Endodermal cell (in vitro differentiated cells): ENCODE measurements at regions not wholly inside any gene's neighbourhood (a gene's known extent, or its start where the extent isn't known, plus 50 kb on each side); places are given as distances from the start of the nearest gene placed in this dataset.

Source experiments
- DNase-seq: peaks from one replicate; pipeline ENCODE4 v3.0.0-alpha.2; 2017
- H3K27ac ChIP-seq: 2 replicates; pipeline ENCODE4 v1.5.1; 2013; ENCODE audit warnings: mild to moderate bottlenecking, low read depth, low read length, moderate library complexity
- H3K27me3 ChIP-seq: 2 replicates; pipeline ENCODE4 v1.6.1; 2013; ENCODE audit warnings: mild to moderate bottlenecking, low read length, moderate library complexity; ENCODE audit not compliant: insufficient read depth, control insufficient read depth, poor library complexity, severe bottlenecking
- H3K36me3 ChIP-seq: 2 replicates; pipeline ENCODE4 v1.7.0; 2013; ENCODE audit warnings: mild to moderate bottlenecking, low read length, moderate library complexity; ENCODE audit not compliant: control insufficient read depth, insufficient read depth
- H3K4me1 ChIP-seq: one replicate; pipeline ENCODE4 v1.7.0; 2013; ENCODE audit warnings: low read length; ENCODE audit not compliant: control insufficient read depth, insufficient read depth
- H3K4me3 ChIP-seq: 2 replicates; pipeline ENCODE4 v1.5.1; 2013; ENCODE audit warnings: mild to moderate bottlenecking, low read length, moderate library complexity
- H3K9ac ChIP-seq: 2 replicates; pipeline ENCODE4 v1.6.1; 2013; ENCODE audit warnings: mild to moderate bottlenecking, low read length, moderate library complexity; ENCODE audit not compliant: poor library complexity, severe bottlenecking; ENCODE audit errors: extremely low read depth
- H3K9me3 ChIP-seq: 2 replicates; pipeline ENCODE4 v1.6.1; 2013; ENCODE audit warnings: mild to moderate bottlenecking, low read length, moderate library complexity; ENCODE audit not compliant: control insufficient read depth
- H3K27ac Mint-ChIP-seq: 2 replicates; pipeline ENCODE4 v1.8.0; 2020; ENCODE audit warnings: mixed read lengths
- H3K27me3 Mint-ChIP-seq: 2 replicates; pipeline ENCODE4 v1.8.0; 2021; ENCODE audit warnings: mild to moderate bottlenecking, mixed read lengths; ENCODE audit not compliant: insufficient read depth
- H3K36me3 Mint-ChIP-seq: 2 replicates; pipeline ENCODE4 v1.8.0; 2020; ENCODE audit warnings: low read depth, mixed read lengths
- H3K4me1 Mint-ChIP-seq: 2 replicates; pipeline ENCODE4 v1.8.0; 2020; ENCODE audit warnings: mixed read lengths
- H3K4me3 Mint-ChIP-seq: 2 replicates; pipeline ENCODE4 v1.8.0; 2020; ENCODE audit warnings: mild to moderate bottlenecking, moderate library complexity, mixed read lengths
- H3K9me3 Mint-ChIP-seq: 2 replicates; pipeline ENCODE4 v1.8.0; 2020; ENCODE audit warnings: mild to moderate bottlenecking, mixed read lengths
- CTCF ChIP-seq: fragments of 200-600 bp; sonication (generic); conservative IDR thresholded peaks from 2 replicates; pipeline ENCODE4 v1.5.0; 2021; ENCODE audit warnings: antibody characterized with exemption, mild to moderate bottlenecking
- WGBS, 2 experiments: methylation state at CpG; one replicate each; pipeline versions ENCODE4 v1.1.5 to v1.1.7; 2013; ENCODE audit warnings: missing lambda C conversion rate in 2 of 2, mixed read lengths in 1 of 2; ENCODE audit not compliant: insufficient coverage in 1 of 2, insufficient read length in 1 of 2; 5-methylcytosine and 5-hydroxymethylcytosine counted together

- no peaks in the 10 kb centered on the region for H3K4me1 ChIP-seq
- Mint-ChIP-seq H3K4me3 (no peak overlapping the region), H3K9me3 (peaks cover 6% of the 10 kb centered on the region), H3K4me1 (no peaks in the 10 kb centered on the region), H3K27ac (no peak overlapping the region), H3K36me3 (no peaks in the 10 kb centered on the region), H3K27me3 (no peaks in the 10 kb centered on the region)
- no peak overlapping the region for H3K27ac ChIP-seq
- H3K9me3 ChIP-seq = no peaks in the 10 kb centered on the region
- 88% methylated on average over 2 of the region's 4 CpGs; no CpG with 5 or more reads in 1 of the 2 experiments for WGBS, 2 experiments
- H3K27me3 ChIP-seq = no peaks in the 10 kb centered on the region
- no peak for TF ChIP-seq CTCF
- no peak overlapping the region for H3K9ac ChIP-seq
- DNase-seq = no peak
- H3K4me3 ChIP-seq = no peak overlapping the region
- H3K36me3 ChIP-seq = no peaks in the 10 kb centered on the region
Observed at GRCh38 chr16:63689068-63689467, 1432.8 kb downstream of the CDH11 start.

DNA sequence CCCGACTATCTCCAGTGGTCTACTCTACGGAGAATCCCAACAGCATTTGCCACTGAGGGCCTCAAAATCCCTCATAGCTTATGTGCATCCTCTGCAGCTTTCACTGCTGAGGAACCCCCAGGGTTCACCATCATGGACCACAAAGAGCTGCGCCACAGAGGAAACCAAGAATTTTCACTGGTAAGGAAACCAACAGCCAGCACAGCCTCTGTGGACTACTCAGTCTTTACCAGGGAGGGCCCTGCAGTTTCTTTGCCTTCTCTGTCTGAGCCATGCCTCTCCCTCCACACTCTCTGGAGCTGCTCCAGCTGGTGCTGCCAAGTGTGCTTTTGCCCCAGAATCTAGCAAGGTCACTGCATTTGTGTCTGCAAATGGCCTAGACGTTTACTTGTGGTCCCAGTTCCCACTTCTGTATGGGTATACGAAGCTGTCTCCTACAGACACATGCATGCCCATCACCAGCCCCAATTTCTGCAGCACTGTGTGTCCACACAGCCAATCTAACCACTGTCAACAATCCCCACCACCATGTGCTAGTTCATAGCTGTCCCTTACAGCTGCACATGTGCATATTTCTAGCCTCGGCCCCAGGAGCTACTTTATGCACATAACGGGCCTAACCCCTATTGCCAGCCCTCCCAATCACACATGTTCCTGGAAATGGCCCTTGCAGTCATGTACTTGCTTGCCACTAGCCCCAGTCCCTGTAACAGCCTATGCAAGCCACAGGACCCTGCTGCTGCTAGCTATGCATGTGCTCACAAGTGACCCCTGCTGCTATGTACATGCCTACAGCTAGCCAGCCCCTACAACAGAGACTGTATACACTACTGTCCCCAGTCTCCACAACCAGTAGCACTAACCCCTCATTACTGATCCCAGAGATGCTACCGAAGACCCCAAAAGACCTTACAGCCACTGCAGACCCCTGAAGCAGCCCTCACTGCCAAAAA is 1437.4 kb downstream of the CDH11 start:
- peak; percentile 43 for TF ChIP-seq CTCF
- Histone ChIP-seq H3K9me3 (no peaks in the 10 kb centered on the region), H3K4me3 (no peak overlapping the region), H3K9ac (no peak overlapping the region), H3K36me3 (no peaks in the 10 kb centered on the region), H3K4me1 (no peaks in the 10 kb centered on the region), H3K27ac (no peak overlapping the region), H3K27me3 (no peaks in the 10 kb centered on the region)
- no peak overlapping the region for H3K4me3 Mint-ChIP-seq
- no peaks in the 10 kb centered on the region for H3K4me1 Mint-ChIP-seq
- 64 to 69% methylated on average over 6 to 8 of the region's 8 CpGs for WGBS, 2 experiments
- no peaks in the 10 kb centered on the region for H3K9me3 Mint-ChIP-seq
- no peak overlapping the region for H3K27ac Mint-ChIP-seq
- H3K27me3 Mint-ChIP-seq = no peaks in the 10 kb centered on the region
- DNase-seq = peak; percentile 59
- H3K36me3 Mint-ChIP-seq = no peaks in the 10 kb centered on the region

GRCh38 chr16:63682844-63683243 is 1439.0 kb downstream of the CDH11 start:
- no peak overlapping the region for H3K4me3 Mint-ChIP-seq
- Histone ChIP-seq H3K9me3 (no peaks in the 10 kb centered on the region), H3K36me3 (no peaks in the 10 kb centered on the region), H3K4me3 (no peak overlapping the region), H3K4me1 (no peaks in the 10 kb centered on the region), H3K27ac (no peak overlapping the region), H3K9ac (no peak overlapping the region), H3K27me3 (no peaks in the 10 kb centered on the region)
- TF ChIP-seq CTCF = no peak
- no peaks in the 10 kb centered on the region for H3K9me3 Mint-ChIP-seq
- no peaks in the 10 kb centered on the region for H3K36me3 Mint-ChIP-seq
- DNase-seq = no peak
- no peak overlapping the region for H3K27ac Mint-ChIP-seq
- no peaks in the 10 kb centered on the region for H3K27me3 Mint-ChIP-seq
- WGBS, 2 experiments = 88 to 92% methylated on average over 2 to 3 of the region's 3 CpGs
- no peaks in the 10 kb centered on the region for H3K4me1 Mint-ChIP-seq
